ENCODE measurements at regions not wholly inside any gene's neighbourhood (a gene's known extent, or its start where the extent isn't known, plus 50 kb on each side); places are given as distances from the start of the nearest gene placed in this dataset.

GRCh38 chr14:61630399-61631044, 64.8 kb upstream of the HIF1A start:
- no peaks in the 10 kb centered on the region for H3K36me3 Mint-ChIP-seq (ENCODE audit: low read depth)
- peaks cover 11% of the 10 kb centered on the region for H3K27me3 Mint-ChIP-seq (ENCODE audit: low read depth, poor library complexity)
- no peak for TF ChIP-seq CTCF (IDR thresholded peaks at IDR 0.05)
- no peak overlapping the region for H3K4me3 Mint-ChIP-seq
- no peak for DNase-seq
- no peaks in the 10 kb centered on the region for H3K9me3 Mint-ChIP-seq
- H3K4me1 Mint-ChIP-seq = peaks cover 13% of the 10 kb centered on the region
- H3K27ac Mint-ChIP-seq = no peak overlapping the region

DNA sequence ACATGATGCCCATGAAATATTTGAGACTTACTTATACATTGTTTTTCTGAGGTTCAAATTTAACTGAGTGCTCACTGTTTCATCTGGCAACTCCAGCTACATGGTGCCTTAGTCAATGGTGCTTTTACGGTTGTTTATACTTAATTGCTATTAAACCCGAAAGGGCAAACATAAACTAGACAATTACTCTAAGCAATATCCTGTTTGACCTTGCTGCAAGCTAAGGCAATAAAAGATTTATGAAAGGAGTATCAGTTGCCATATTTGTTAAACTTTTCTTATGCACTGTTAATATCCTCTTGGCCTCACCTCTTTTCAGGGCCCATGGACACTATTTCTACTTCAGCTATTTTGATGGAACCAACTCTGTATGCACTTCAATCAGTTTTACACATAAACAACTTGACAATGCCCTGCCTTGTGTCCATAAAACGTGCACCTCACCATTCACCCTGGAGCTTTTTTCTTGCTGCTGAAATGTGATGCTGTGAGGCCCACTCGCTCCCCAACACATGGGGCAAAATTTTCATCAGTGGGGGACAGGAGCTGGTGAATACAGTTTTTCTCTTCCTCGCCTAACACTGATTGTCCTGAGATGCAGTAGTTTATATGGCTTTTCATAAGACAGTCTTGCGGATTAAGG, 64.1 kb upstream of the HIF1A start:
- no peak for TF ChIP-seq CTCF (IDR thresholded peaks at IDR 0.05)
- Mint-ChIP-seq H3K4me3 (peak overlapping the region; percentile 14), H3K9me3 (peaks cover 3% of the 10 kb centered on the region), H3K27ac (peak overlapping the region; percentile 81), H3K4me1 (peaks cover 13% of the 10 kb centered on the region), H3K36me3 (ENCODE audit: low read depth) (no peaks in the 10 kb centered on the region), H3K27me3 (ENCODE audit: low read depth, poor library complexity) (peaks cover 14% of the 10 kb centered on the region)
- no peak for DNase-seq

GRCh38 chr14:61632401-61632800, 62.9 kb upstream of the HIF1A start:
- H3K27ac Mint-ChIP-seq = no peak overlapping the region
- H3K4me1 Mint-ChIP-seq = peaks cover 13% of the 10 kb centered on the region
- no peak overlapping the region for H3K4me3 Mint-ChIP-seq
- DNase-seq = no peak
- H3K27me3 Mint-ChIP-seq (ENCODE audit: low read depth, poor library complexity) = peaks cover 15% of the 10 kb centered on the region
- no peak for TF ChIP-seq CTCF (IDR thresholded peaks at IDR 0.05)
- H3K36me3 Mint-ChIP-seq (ENCODE audit: low read depth) = no peaks in the 10 kb centered on the region
- H3K9me3 Mint-ChIP-seq = peaks cover 3% of the 10 kb centered on the region

DNA sequence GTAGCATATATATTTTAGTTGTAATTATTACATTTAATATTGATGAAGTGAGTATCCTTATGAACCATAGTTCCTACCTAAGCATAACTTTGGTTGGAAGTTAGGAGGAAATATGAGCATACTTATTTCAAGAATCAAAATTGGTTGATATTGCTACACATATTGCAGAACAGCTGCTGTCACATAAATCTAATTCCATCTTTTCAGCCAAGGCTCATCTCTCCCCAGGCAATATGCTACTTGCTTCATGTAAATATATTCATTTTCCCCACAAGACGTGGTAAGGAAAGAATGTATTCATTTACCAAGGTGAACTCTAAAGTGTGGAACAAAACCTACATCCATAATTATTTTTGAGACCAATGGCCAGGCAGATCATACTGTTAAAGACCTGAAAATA, 62.5 kb upstream of the HIF1A start:
- Mint-ChIP-seq H3K9me3 (peaks cover 3% of the 10 kb centered on the region), H3K27ac (no peak overlapping the region), H3K27me3 (ENCODE audit: low read depth, poor library complexity) (peaks cover 15% of the 10 kb centered on the region), H3K4me3 (no peak overlapping the region), H3K4me1 (peaks cover 13% of the 10 kb centered on the region), H3K36me3 (ENCODE audit: low read depth) (no peaks in the 10 kb centered on the region)
- no peak for DNase-seq
- no peak for TF ChIP-seq CTCF (IDR thresholded peaks at IDR 0.05)

GRCh38 chr14:61636291-61636690, 59.0 kb upstream of the HIF1A start:
- peaks cover 16% of the 10 kb centered on the region for H3K4me1 Mint-ChIP-seq
- no peak for DNase-seq
- peaks cover 3% of the 10 kb centered on the region for H3K9me3 Mint-ChIP-seq
- peaks cover 14% of the 10 kb centered on the region for H3K27me3 Mint-ChIP-seq (ENCODE audit: low read depth, poor library complexity)
- H3K27ac Mint-ChIP-seq = no peak overlapping the region
- no peak overlapping the region for H3K4me3 Mint-ChIP-seq
- no peaks in the 10 kb centered on the region for H3K36me3 Mint-ChIP-seq (ENCODE audit: low read depth)
- no peak for TF ChIP-seq CTCF (IDR thresholded peaks at IDR 0.05)

DNA sequence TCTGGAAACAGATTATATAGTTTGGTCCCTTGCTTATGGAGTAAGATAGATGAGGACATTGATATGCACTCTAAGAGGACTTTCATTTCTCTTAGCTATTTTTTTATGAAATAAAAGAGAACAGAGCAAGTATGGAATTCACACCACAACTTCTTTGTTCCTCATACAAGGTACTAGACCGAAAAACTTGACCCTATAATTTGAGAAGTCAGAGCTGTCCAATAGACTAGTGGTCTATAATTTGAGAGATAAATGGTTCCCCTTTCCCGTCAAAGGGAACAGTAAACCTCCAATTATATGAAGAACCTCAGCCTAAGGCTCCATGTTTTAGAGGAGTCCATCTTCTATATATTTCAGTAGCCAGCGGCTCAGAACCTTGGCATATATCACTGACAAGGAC, 58.5 kb upstream of the HIF1A start:
- H3K4me1 Mint-ChIP-seq = peaks cover 13% of the 10 kb centered on the region
- H3K27me3 Mint-ChIP-seq (ENCODE audit: low read depth, poor library complexity) = peaks cover 14% of the 10 kb centered on the region
- H3K27ac Mint-ChIP-seq = no peak overlapping the region
- H3K36me3 Mint-ChIP-seq (ENCODE audit: low read depth) = no peaks in the 10 kb centered on the region
- H3K4me3 Mint-ChIP-seq = no peak overlapping the region
- peaks cover 3% of the 10 kb centered on the region for H3K9me3 Mint-ChIP-seq
- TF ChIP-seq CTCF (IDR thresholded peaks at IDR 0.05) = no peak
- DNase-seq = no peak

Data from nephron progenitor cell (in vitro differentiated cells).